HCT116 (cell line): ENCODE measurements at regions not wholly inside any gene's neighbourhood (a gene's known extent, or its start where the extent isn't known, plus 50 kb on each side); places are given as distances from the start of the nearest gene placed in this dataset.

Source experiments
- CTCF ChIP-seq, 3 experiments: fragments of 200-600 bp in 1 of 3; sonication (generic) in 1 of 3; IDR thresholded peaks in 2 of 3; conservative IDR thresholded peaks in 1 of 3; 2 replicates each; pipeline ENCODE4 v1.5.1; 2012 to 2017; ENCODE audit warnings: low read depth in 2 of 3, low read length in 2 of 3, antibody characterized with exemption in 1 of 3, borderline replicate concordance in 1 of 3, control low read depth in 1 of 3, mild to moderate bottlenecking in 1 of 3, mixed read lengths in 1 of 3, mixed run types in 1 of 3, moderate library complexity in 1 of 3; ENCODE audit not compliant: insufficient read depth in 1 of 3
- MAX ChIP-seq: IDR thresholded peaks from 2 replicates; pipeline ENCODE4 v1.6.1; 2012

DNA sequence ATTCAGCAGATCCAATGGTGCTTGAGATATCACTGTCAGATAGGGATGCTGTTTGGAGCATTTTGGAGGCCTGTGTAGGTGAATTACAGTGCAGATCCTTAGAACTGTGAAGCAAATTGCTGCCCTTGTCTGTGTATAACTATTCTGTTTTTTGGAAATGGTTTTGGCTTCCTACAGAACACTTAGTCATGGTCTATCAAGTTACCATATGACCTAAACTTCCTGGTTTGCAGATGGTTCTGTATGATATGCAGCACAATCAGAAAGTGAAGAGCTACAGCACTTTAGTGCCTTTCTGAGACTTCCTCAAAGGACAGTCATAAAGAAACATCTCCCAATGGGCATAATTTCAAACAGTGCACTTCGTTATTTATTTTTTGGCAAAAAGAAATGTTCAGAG, 688.6 kb downstream of the SH3BGRL start:
- TF ChIP-seq CTCF (IDR thresholded peaks at IDR 0.05 in 2 of 3, conservative IDR thresholded peaks at IDR 0.05 in 1 of 3; ENCODE audit: borderline replicate concordance in 1 of 3, insufficient read depth in 1 of 3, low read depth in 2 of 3, low read length in 2 of 3) (no peak), MAX (no peak)
